ENCODE measurements at regions not wholly inside any gene's neighbourhood (a gene's known extent, or its start where the extent isn't known, plus 50 kb on each side); places are given as distances from the start of the nearest gene placed in this dataset.

- intact Hi-C loops (cut with DNase I): no loop called here
- H3K27me3 ChIP-seq: no peaks in the 10 kb centered on the region
- no peaks in the 10 kb centered on the region for H3K9me3 ChIP-seq
- no peak overlapping the region for H3K9ac ChIP-seq (ENCODE audit: low read depth in 2 of 2, low read length in 2 of 2)
- H3K4me1 ChIP-seq: no peaks in the 10 kb centered on the region
- no peak for DNase-seq
- no peaks in the 10 kb centered on the region for H3K36me3 ChIP-seq
- no peak overlapping the region for H3K27ac ChIP-seq
- H3K4me3 ChIP-seq: no peak overlapping the region
- TF ChIP-seq CTCF (IDR thresholded peaks at IDR 0.05): no peak
Measured at GRCh38 chr18:6561862-6562291, 147.2 kb upstream of the L3MBTL4 start.

DNA sequence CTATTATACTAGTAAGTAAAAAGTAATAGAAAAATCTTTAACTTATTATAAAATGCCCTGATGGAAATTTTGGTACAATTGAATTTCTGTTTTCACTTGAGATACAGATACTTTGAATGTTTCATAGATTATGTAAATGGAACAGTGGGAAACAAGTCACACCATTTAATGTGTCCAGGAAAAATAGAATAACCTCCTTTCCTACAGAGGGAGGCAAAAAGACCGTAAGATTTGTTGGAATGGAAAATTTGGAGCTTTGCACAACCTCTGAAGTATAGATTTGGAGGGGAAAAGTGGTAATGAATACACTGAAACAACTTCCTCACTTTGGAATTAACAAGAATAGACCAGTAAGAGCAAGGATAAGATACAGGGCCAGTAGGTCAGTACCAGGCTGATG, 149.2 kb upstream of the L3MBTL4 start:
- no peak for TF ChIP-seq CTCF (IDR thresholded peaks at IDR 0.05)
- Histone ChIP-seq H3K9ac (ENCODE audit: low read depth in 2 of 2, low read length in 2 of 2) (no peak overlapping the region), H3K4me1 (no peaks in the 10 kb centered on the region), H3K4me3 (no peak overlapping the region), H3K36me3 (no peaks in the 10 kb centered on the region), H3K27ac (no peak overlapping the region), H3K9me3 (no peaks in the 10 kb centered on the region), H3K27me3 (no peaks in the 10 kb centered on the region)
- intact Hi-C loops (cut with DNase I): no loop called here
- no peak for DNase-seq

GRCh38 chr18:6564950-6565814, 150.5 kb upstream of the L3MBTL4 start:
- Histone ChIP-seq H3K36me3 (no peaks in the 10 kb centered on the region), H3K9me3 (no peaks in the 10 kb centered on the region), H3K27me3 (no peaks in the 10 kb centered on the region), H3K4me1 (no peaks in the 10 kb centered on the region), H3K4me3 (no peak overlapping the region), H3K27ac (no peak overlapping the region), H3K9ac (ENCODE audit: low read depth in 2 of 2, low read length in 2 of 2) (no peak overlapping the region)
- intact Hi-C loops (cut with DNase I): no loop called here
- TF ChIP-seq CTCF (IDR thresholded peaks at IDR 0.05): no peak
- DNase-seq: no peak

- TF ChIP-seq CTCF (IDR thresholded peaks at IDR 0.05): no peak
- Histone ChIP-seq H3K9ac (ENCODE audit: low read depth in 2 of 2, low read length in 2 of 2) (no peak overlapping the region), H3K4me3 (no peak overlapping the region), H3K36me3 (no peaks in the 10 kb centered on the region), H3K27me3 (no peaks in the 10 kb centered on the region), H3K27ac (no peak overlapping the region), H3K9me3 (no peaks in the 10 kb centered on the region), H3K4me1 (no peaks in the 10 kb centered on the region)
- DNase-seq: no peak
- intact Hi-C loops (cut with DNase I): no loop called here
Measured at GRCh38 chr18:6565815-6566081, 151.0 kb upstream of the L3MBTL4 start.

GRCh38 chr18:6566338-6566911, 151.7 kb upstream of the L3MBTL4 start:
- no peak overlapping the region for H3K9ac ChIP-seq (ENCODE audit: low read depth in 2 of 2, low read length in 2 of 2)
- H3K36me3 ChIP-seq: no peaks in the 10 kb centered on the region
- H3K4me1 ChIP-seq: no peaks in the 10 kb centered on the region
- no peak overlapping the region for H3K4me3 ChIP-seq
- TF ChIP-seq CTCF (IDR thresholded peaks at IDR 0.05): no peak
- H3K9me3 ChIP-seq: no peaks in the 10 kb centered on the region
- no peaks in the 10 kb centered on the region for H3K27me3 ChIP-seq
- DNase-seq: no peak
- intact Hi-C loops (cut with DNase I): no loop called here
- H3K27ac ChIP-seq: no peak overlapping the region

All from colonic mucosa (tissue), 4 donors.